ENCODE measurements at regions not wholly inside any gene's neighbourhood (a gene's known extent, or its start where the extent isn't known, plus 50 kb on each side); places are given as distances from the start of the nearest gene placed in this dataset.

DNA sequence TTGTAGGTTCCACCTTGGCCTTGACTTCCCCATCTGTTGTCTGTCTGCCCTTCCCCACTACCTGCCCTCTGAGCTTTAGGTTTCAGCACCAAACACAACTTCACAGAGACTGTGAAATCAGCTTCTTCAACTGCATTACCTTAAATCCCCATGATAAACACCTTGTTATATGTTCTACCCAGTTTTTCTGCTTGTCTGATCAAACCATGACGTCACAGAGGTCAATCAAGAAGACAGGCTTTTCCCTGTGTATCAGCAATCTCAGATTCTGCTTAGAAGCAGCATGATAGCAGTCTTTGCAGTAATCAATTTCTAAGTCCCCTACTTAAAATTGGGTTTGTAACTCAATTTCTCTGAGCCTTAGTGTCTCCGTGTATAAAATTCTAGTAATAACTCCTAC is 175.0 kb downstream of the PLK2 start:
- DNase-seq (ENCODE audit: low read depth, low spot score), result no peak
- CTCF ChIA-PET, result no interaction called here
- Histone ChIP-seq H3K27ac (ENCODE audit: low read depth, low read length) (no peak overlapping the region), H3K9me3 (ENCODE audit: control insufficient read depth, insufficient read depth, low read length) (no peaks in the 10 kb centered on the region), H3K27me3 (ENCODE audit: control insufficient read depth, insufficient read depth, low read length) (no peaks in the 10 kb centered on the region), H3K4me3 (ENCODE audit: low read depth, low read length) (no peak overlapping the region)
- TF ChIP-seq, protein P1, sequence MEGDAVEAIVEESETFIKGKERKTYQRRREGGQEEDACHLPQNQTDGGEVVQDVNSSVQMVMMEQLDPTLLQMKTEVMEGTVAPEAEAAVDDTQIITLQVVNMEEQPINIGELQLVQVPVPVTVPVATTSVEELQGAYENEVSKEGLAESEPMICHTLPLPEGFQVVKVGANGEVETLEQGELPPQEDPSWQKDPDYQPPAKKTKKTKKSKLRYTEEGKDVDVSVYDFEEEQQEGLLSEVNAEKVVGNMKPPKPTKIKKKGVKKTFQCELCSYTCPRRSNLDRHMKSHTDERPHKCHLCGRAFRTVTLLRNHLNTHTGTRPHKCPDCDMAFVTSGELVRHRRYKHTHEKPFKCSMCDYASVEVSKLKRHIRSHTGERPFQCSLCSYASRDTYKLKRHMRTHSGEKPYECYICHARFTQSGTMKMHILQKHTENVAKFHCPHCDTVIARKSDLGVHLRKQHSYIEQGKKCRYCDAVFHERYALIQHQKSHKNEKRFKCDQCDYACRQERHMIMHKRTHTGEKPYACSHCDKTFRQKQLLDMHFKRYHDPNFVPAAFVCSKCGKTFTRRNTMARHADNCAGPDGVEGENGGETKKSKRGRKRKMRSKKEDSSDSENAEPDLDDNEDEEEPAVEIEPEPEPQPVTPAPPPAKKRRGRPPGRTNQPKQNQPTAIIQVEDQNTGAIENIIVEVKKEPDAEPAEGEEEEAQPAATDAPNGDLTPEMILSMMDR (IDR thresholded peaks at IDR 0.05; ENCODE audit: low read depth, low read length), result no peak
- POLR2A ChIA-PET, result no interaction called here

DNA sequence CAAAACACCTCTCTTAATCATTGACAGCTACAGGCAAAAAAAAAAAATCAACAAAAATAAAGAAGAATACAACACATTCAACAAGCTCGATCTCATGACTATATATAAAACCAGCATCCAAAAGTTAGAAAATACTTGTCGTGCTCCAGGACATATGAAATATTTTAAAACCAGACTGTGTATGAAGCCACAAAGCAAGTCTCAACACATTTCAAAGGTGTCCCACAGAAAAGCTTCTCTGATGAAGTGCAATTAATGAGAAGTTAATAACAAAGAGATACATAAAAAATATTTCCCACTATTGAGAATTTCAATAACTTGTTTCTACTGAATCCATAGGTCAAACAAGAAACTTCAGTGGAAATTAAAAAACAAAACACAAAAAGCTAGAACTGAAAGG is 178.7 kb downstream of the PLK2 start:
- POLR2A ChIA-PET, result no interaction called here
- CTCF ChIA-PET, result interaction anchor here (1.1 kb wide), 1 partner anchor 330 kb away, joined by 3 read pairs; no protein-coding TSS in a partner anchor
- TF ChIP-seq, protein P1 (IDR thresholded peaks at IDR 0.05; ENCODE audit: low read depth, low read length), result no peak

DNA sequence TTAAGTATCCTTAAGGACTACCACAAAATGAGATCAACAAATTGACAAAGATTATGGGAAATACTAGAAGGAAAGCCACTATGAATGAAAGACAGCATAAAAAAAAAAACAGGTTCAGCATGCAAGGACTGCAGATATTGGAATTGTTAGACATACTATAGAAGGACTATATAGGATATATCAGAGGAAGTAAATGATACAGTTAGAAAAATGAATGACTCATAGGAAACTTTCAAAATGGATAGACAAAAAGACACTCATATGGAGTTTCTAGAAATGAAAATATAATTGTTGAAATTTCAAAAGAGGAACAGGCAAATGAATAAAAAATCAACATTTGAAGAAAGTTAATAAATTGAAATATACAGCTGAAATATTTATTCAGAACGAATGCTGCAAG is 180.6 kb downstream of the PLK2 start:
- TF ChIP-seq, protein P1 (IDR thresholded peaks at IDR 0.05; ENCODE audit: low read depth, low read length), result no peak
- H3K9me3 ChIP-seq (ENCODE audit: control insufficient read depth, insufficient read depth, low read length), result no peaks in the 10 kb centered on the region
- ChIA-PET CTCF (no interaction called here), POLR2A (no interaction called here)
- H3K27me3 ChIP-seq (ENCODE audit: control insufficient read depth, insufficient read depth, low read length), result no peaks in the 10 kb centered on the region
- no peak for DNase-seq (ENCODE audit: low read depth, low spot score)
- H3K27ac ChIP-seq (ENCODE audit: low read depth, low read length), result no peak overlapping the region
- H3K4me3 ChIP-seq (ENCODE audit: low read depth, low read length), result no peak overlapping the region

More for the DNA sequence above, 178.7 kb downstream of the PLK2 start:
- Histone ChIP-seq H3K9me3 (ENCODE audit: control insufficient read depth, insufficient read depth, low read length) (no peaks in the 10 kb centered on the region), H3K27me3 (ENCODE audit: control insufficient read depth, insufficient read depth, low read length) (no peaks in the 10 kb centered on the region), H3K27ac (ENCODE audit: low read depth, low read length) (no peak overlapping the region), H3K4me3 (ENCODE audit: low read depth, low read length) (no peak overlapping the region)
- DNase-seq (ENCODE audit: low read depth, low spot score), result no peak

DNA sequence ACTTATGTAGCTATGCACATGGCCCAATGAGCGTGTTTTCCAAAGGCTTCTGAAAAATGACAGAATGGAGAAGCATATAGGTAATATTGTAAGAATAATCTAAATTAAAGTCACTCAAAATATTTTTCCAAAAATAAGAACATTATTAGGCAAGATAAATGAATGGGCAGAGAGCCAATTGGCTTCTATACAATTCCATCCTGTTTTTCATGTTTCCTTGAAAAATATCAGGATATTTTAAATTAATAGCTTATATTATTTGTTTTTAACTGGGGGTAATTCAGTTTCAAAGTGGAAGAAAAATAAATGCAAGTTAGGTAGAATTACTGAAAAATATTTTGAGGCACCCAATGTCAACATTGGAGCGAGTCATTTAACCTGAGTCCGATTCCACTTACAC is 183.5 kb downstream of the PLK2 start:
- DNase-seq (ENCODE audit: low read depth, low spot score), result no peak
- CTCF ChIA-PET, result no interaction called here
- TF ChIP-seq, protein P1 (IDR thresholded peaks at IDR 0.05; ENCODE audit: low read depth, low read length), result no peak
- Histone ChIP-seq H3K27me3 (ENCODE audit: control insufficient read depth, insufficient read depth, low read length) (no peaks in the 10 kb centered on the region), H3K4me3 (ENCODE audit: low read depth, low read length) (no peak overlapping the region), H3K27ac (ENCODE audit: low read depth, low read length) (no peak overlapping the region), H3K9me3 (ENCODE audit: control insufficient read depth, insufficient read depth, low read length) (no peaks in the 10 kb centered on the region)
- POLR2A ChIA-PET, result no interaction called here

DNA sequence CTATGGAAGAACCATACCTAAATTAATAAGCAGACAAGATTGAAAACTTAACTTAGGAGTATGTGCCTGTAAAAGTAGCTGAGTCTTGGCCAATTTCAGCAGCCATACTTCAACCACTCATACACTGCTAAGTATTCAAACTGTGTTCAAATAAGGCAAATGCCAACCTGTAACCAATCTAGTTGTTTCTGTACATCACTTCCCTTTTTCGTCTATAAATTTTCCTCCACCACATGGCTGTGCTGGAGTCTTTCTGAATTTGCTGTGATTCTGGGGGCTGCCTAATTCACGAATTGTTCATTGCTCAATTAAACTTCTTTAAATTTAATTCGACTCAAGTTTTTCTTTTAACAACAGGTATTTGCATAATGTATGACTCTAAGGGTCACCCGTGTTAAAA is 184.4 kb downstream of the PLK2 start:
- ChIA-PET POLR2A (no interaction called here), CTCF (no interaction called here)
- no peak for DNase-seq (ENCODE audit: low read depth, low spot score)
- no peaks in the 10 kb centered on the region for H3K27me3 ChIP-seq (ENCODE audit: control insufficient read depth, insufficient read depth, low read length)
- H3K4me3 ChIP-seq (ENCODE audit: low read depth, low read length), result no peak overlapping the region
- H3K27ac ChIP-seq (ENCODE audit: low read depth, low read length), result no peak overlapping the region
- TF ChIP-seq, protein P1 (IDR thresholded peaks at IDR 0.05; ENCODE audit: low read depth, low read length), result no peak
- H3K9me3 ChIP-seq (ENCODE audit: control insufficient read depth, insufficient read depth, low read length), result no peaks in the 10 kb centered on the region
